Adrenal gland (tissue), 5 donors: ENCODE measurements at regions not wholly inside any gene's neighbourhood (a gene's known extent, or its start where the extent isn't known, plus 50 kb on each side); places are given as distances from the start of the nearest gene placed in this dataset.

Source experiments
- CTCF ChIP-seq, 6 experiments: fragments of 450-650 bp in 4 of 6; fragments of 200-600 bp in 2 of 6; sonication (generic) in 1 of 6; IDR thresholded peaks; 1 replicate in 5 of 6; 2 replicates in 1 of 6; pipeline versions ENCODE4 v1.5.1 to v1.8.0; 2016 to 2021; ENCODE audit warnings: antibody characterized with exemption in 6 of 6, mild to moderate bottlenecking in 2 of 6, moderate library complexity in 1 of 6
- POLR2A ChIP-seq, 2 donors: fragments of 450-650 bp; IDR thresholded peaks; one replicate each; pipeline ENCODE4 v1.6.1; 2017; ENCODE audit warnings: antibody characterized with exemption in 2 of 2, mild to moderate bottlenecking in 2 of 2, moderate library complexity in 1 of 2
- donor health status: DM: no; HTN: no; CAD: no.

DNA sequence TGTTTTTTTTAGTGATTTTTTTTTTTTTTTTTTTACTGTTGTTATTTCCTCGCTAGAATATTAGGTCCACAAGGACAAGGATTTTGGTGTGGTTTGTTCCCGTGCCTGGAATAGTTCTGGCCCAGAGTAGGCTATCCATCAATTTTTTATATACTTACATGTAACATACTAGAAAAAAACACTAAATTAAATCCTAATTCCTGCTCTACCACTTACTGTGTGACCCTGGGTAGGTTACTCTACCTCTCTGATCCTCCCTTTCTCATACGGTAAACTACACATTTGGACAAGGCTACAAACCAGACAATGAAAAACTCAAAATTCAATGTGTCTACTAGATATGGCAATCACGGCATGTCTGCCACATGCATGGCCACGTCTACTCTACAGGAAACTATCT lies 141.3 kb upstream of the ABCA1 start:
- TF ChIP-seq CTCF (IDR thresholded peaks at IDR 0.05) (no peak), POLR2A (IDR thresholded peaks at IDR 0.05) (no peak)
